Neural cell (in vitro differentiated cells): ENCODE measurements at regions not wholly inside any gene's neighbourhood (a gene's known extent, or its start where the extent isn't known, plus 50 kb on each side); places are given as distances from the start of the nearest gene placed in this dataset.

Experiments used
- H2AFZ ChIP-seq: fragments of 200-600, 300-800 bp; sonication (generic), shearing (Covaris generic); 2 replicates; pipeline ENCODE4 v1.6.0; 2014; ENCODE audit warnings: low read depth, mild to moderate bottlenecking, antibody characterized with exemption, low read length, moderate library complexity
- H3F3A ChIP-seq: fragments of 200-600 bp; shearing (Covaris generic); 2 replicates; pipeline ENCODE4 v1.6.1; 2016; ENCODE audit warnings: mild to moderate bottlenecking, moderate library complexity, mixed read lengths, antibody characterized with exemption, low read length; ENCODE audit not compliant: insufficient read depth, poor library complexity, severe bottlenecking
- H3K27ac ChIP-seq: fragments of 200-600, 300-800 bp; sonication (generic), shearing (Covaris generic); 2 replicates; pipeline ENCODE4 v1.5.1; 2014; ENCODE audit warnings: mild to moderate bottlenecking, low read length, moderate library complexity
- H3K27me3 ChIP-seq: fragments of 300-800, 200-600 bp; sonication (generic), shearing (Covaris generic); 2 replicates; pipeline ENCODE4 v1.6.0; 2014; ENCODE audit warnings: mild to moderate bottlenecking, low read depth, low read length, moderate library complexity; ENCODE audit not compliant: insufficient read depth
- H3K36me3 ChIP-seq: fragments of 300-800, 200-600 bp; sonication (generic), shearing (Covaris generic); 2 replicates; pipeline ENCODE4 v1.5.1; 2014; ENCODE audit warnings: mild to moderate bottlenecking, antibody characterized with exemption, low read length, moderate library complexity; ENCODE audit not compliant: insufficient read depth
- H3K4me2 ChIP-seq: fragments of 300-800, 200-600 bp; sonication (generic), shearing (Covaris generic); 2 replicates; pipeline ENCODE4 v1.6.0; 2014; ENCODE audit warnings: mild to moderate bottlenecking, low read length
- H3K4me3 ChIP-seq: fragments of 300-800, 200-600 bp; sonication (generic), shearing (Covaris generic); 2 replicates; pipeline ENCODE4 v1.5.1; 2014; ENCODE audit warnings: mild to moderate bottlenecking, low read length, moderate library complexity
- H3K79me2 ChIP-seq: fragments of 200-600 bp; shearing (Covaris generic); replicated peaks from 2 replicates; pipeline ENCODE4 v1.6.0; 2014; ENCODE audit warnings: mild to moderate bottlenecking, low read length, moderate library complexity; ENCODE audit not compliant: insufficient read depth
- H3K9ac ChIP-seq: fragments of 300-800, 200-600 bp; sonication (generic), shearing (Covaris generic); 2 replicates; pipeline ENCODE4 v1.6.1; 2016; ENCODE audit warnings: mild to moderate bottlenecking, low read length, mixed read lengths
- H3K9me2 ChIP-seq: fragments of 200-600 bp; shearing (Covaris generic); 2 replicates; pipeline ENCODE4 v1.6.1; 2016; ENCODE audit warnings: mild to moderate bottlenecking, low read length, mixed read lengths; ENCODE audit not compliant: insufficient read depth
- H3K9me3 ChIP-seq: fragments of 200-600, 300-800 bp; sonication (generic), shearing (Covaris generic); 2 replicates; pipeline ENCODE4 v1.6.1; 2016; ENCODE audit warnings: mild to moderate bottlenecking, mixed run types, low read length, moderate library complexity, mixed read lengths
- H4K20me1 ChIP-seq: fragments of 200-600 bp; shearing (Covaris generic); 2 replicates; pipeline ENCODE4 v1.6.1; 2016; ENCODE audit warnings: mild to moderate bottlenecking, mixed run types; ENCODE audit not compliant: insufficient read depth
- EP300 ChIP-seq: fragments of 450-650 bp; conservative IDR thresholded peaks from 2 replicates; pipeline ENCODE4 v1.6.1; 2014; ENCODE audit warnings: antibody characterized with exemption, mild to moderate bottlenecking, moderate library complexity; ENCODE audit not compliant: poor library complexity, severe bottlenecking
- EZH2 ChIP-seq: fragments of 200-600, 300-800 bp; shearing (Covaris generic), sonication (generic); IDR thresholded peaks from 2 replicates; pipeline ENCODE4 v1.6.1; 2014; ENCODE audit warnings: antibody characterized with exemption, low read length, borderline replicate concordance, mild to moderate bottlenecking; ENCODE audit not compliant: insufficient read depth, poor library complexity, severe bottlenecking
- MXI1 ChIP-seq: fragments of 450-650 bp; conservative IDR thresholded peaks from 2 replicates; pipeline ENCODE4 v1.6.1; 2014; ENCODE audit warnings: antibody characterized with exemption, mild to moderate bottlenecking; ENCODE audit not compliant: poor library complexity, severe bottlenecking
- POLR2AphosphoS5 ChIP-seq: IDR thresholded peaks from 2 replicates; pipeline ENCODE4 v1.6.1; 2012
- RAD21 ChIP-seq: fragments of 450-650 bp; conservative IDR thresholded peaks from 2 replicates; pipeline ENCODE4 v1.6.1; 2014; ENCODE audit warnings: antibody characterized with exemption, mild to moderate bottlenecking, moderate library complexity
- SMC3 ChIP-seq: fragments of 450-650 bp; conservative IDR thresholded peaks from 2 replicates; pipeline ENCODE4 v1.6.1; 2014; ENCODE audit warnings: antibody characterized with exemption, mild to moderate bottlenecking, moderate library complexity; ENCODE audit not compliant: poor library complexity
- TAF1 ChIP-seq: IDR thresholded peaks from 2 replicates; pipeline ENCODE4 v1.6.1; 2012; ENCODE audit warnings: low read depth
- TF ChIP-seq, protein P1 (sequence below): fragments of 450-650 bp; IDR thresholded peaks from 2 replicates; pipeline ENCODE4 v1.5.1; 2014; ENCODE audit warnings: antibody characterized with exemption, mild to moderate bottlenecking, moderate library complexity; ENCODE audit not compliant: poor library complexity, severe bottlenecking

DNA sequence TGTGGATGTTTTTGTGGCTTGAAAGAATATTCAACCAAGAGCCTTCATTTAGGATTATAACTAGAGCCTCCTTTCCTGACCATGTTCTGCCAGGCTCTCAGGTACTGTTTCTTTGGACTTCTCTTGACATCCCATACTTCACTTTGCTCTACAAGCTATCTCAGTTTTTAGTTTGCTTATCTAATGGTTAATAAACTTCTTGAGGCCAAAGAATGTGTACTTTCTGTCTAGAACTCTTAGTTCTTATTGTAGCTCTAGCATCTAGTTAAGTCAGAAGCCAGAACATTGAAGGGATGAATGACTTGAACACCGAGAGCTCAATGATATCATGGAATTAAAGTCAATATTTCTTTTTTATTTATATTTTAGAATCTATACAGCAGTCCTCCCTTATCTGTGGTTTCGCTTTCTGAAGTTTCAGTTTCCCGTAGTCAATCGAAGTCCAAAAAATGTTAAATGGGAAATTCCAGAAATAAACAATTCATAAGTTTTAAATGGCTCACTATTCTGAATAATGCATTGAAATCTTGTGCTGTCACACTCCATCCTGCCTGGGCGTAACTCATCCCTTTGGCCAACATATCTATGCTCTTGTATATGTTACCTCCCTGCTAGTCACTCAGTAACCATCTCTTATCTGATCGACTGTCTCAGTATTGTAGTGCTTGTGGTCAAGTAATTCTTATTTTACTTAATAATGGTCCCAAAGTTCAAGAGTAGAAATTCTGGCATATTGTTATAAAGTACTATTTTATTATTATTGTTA is 368.6 kb upstream of the RBMS3 start:
- TF ChIP-seq TAF1 = no peak
- TF ChIP-seq MXI1 = no peak
- no peak for TF ChIP-seq RAD21
- TF ChIP-seq POLR2AphosphoS5 = no peak
- TF ChIP-seq EP300 = no peak
- no peak for TF ChIP-seq SMC3
- TF ChIP-seq EZH2 = no peak
- TF ChIP-seq, protein P1, sequence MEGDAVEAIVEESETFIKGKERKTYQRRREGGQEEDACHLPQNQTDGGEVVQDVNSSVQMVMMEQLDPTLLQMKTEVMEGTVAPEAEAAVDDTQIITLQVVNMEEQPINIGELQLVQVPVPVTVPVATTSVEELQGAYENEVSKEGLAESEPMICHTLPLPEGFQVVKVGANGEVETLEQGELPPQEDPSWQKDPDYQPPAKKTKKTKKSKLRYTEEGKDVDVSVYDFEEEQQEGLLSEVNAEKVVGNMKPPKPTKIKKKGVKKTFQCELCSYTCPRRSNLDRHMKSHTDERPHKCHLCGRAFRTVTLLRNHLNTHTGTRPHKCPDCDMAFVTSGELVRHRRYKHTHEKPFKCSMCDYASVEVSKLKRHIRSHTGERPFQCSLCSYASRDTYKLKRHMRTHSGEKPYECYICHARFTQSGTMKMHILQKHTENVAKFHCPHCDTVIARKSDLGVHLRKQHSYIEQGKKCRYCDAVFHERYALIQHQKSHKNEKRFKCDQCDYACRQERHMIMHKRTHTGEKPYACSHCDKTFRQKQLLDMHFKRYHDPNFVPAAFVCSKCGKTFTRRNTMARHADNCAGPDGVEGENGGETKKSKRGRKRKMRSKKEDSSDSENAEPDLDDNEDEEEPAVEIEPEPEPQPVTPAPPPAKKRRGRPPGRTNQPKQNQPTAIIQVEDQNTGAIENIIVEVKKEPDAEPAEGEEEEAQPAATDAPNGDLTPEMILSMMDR = no peak
- Histone ChIP-seq H3K9me2 (no peaks in the 10 kb centered on the region), H3K27me3 (no peaks in the 10 kb centered on the region), H2AFZ (no peak overlapping the region), H3K27ac (no peak overlapping the region), H3K4me2 (no peak overlapping the region), H3K4me3 (no peak overlapping the region), H3K79me2 (no peaks in the 10 kb centered on the region), H3K9me3 (no peaks in the 10 kb centered on the region), H3F3A (no peaks in the 10 kb centered on the region), H3K9ac (no peak overlapping the region), H4K20me1 (no peaks in the 10 kb centered on the region), H3K36me3 (no peaks in the 10 kb centered on the region)

DNA sequence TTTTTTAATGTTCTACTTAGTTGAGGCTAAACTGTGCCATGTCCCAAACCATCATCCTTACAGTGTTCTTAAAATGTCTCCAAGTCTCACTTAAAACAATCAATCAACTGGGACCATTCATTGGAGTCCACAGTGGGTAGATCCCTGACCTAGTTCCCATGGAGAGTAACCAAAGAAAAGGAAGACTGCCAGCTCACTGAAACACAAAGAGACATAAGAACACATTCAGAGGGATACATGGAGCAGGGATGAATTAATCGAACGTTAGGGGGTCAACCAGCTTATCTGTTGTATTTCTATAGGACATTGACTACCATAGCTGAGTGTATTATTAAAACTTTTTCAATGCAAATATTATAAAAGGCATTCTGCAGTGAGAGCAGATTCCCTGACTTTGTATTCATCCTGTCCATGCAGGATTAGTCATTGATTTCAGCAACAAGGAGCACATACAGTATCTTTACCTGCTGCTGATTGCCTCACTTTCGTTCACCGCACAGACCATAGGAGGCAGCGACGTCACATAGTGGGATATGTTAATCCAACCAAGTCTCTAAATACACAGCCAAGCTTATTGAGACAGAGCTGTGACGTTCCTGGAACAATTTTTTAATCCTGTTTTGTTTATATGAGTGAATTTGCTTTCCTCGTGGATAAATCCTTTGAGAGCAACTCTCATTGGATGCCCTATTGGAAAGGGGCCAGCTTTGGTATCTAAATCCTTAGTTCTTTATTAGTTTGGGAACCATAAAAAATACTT is 364.9 kb upstream of the RBMS3 start:
- H3K36me3 ChIP-seq = no peaks in the 10 kb centered on the region
- H3K9ac ChIP-seq = no peak overlapping the region
- H3K79me2 ChIP-seq = no peaks in the 10 kb centered on the region
- no peaks in the 10 kb centered on the region for H3F3A ChIP-seq
- no peaks in the 10 kb centered on the region for H3K9me3 ChIP-seq
- H3K27me3 ChIP-seq = no peaks in the 10 kb centered on the region
- no peak overlapping the region for H3K27ac ChIP-seq
- H3K4me2 ChIP-seq = no peak overlapping the region
- no peaks in the 10 kb centered on the region for H3K9me2 ChIP-seq
- no peak for TF ChIP-seq EP300
- no peak for TF ChIP-seq SMC3
- no peak for TF ChIP-seq MXI1
- TF ChIP-seq EZH2 = no peak
- no peak for TF ChIP-seq POLR2AphosphoS5
- peak; percentile 13 for TF ChIP-seq RAD21
- TF ChIP-seq TAF1 = no peak
- TF ChIP-seq, protein P1 = no peak
- no peak overlapping the region for H3K4me3 ChIP-seq
- no peaks in the 10 kb centered on the region for H4K20me1 ChIP-seq
- H2AFZ ChIP-seq = no peak overlapping the region
